Left ventricle myocardium inferior (tissue), 1 donor: ENCODE measurements at regions not wholly inside any gene's neighbourhood (a gene's known extent, or its start where the extent isn't known, plus 50 kb on each side); places are given as distances from the start of the nearest gene placed in this dataset.

Experiments
- DNase-seq: peaks from one replicate; pipeline ENCODE4 v3.0.0-alpha.2; 2020
- H3K27ac ChIP-seq: fragments of 200-600 bp; replicated peaks from 2 replicates; pipeline ENCODE4 v1.8.0; 2021
- H3K27me3 ChIP-seq: fragments of 200-600 bp; 2 replicates; pipeline ENCODE4 v1.8.0; 2021; ENCODE audit warnings: low read depth
- H3K36me3 ChIP-seq: fragments of 200-600 bp; 2 replicates; pipeline ENCODE4 v1.8.0; 2021
- H3K4me1 ChIP-seq: fragments of 200-600 bp; 2 replicates; pipeline ENCODE4 v1.8.0; 2021
- H3K4me3 ChIP-seq: fragments of 200-600 bp; 2 replicates; pipeline ENCODE4 v1.8.0; 2021; ENCODE audit warnings: mild to moderate bottlenecking, moderate library complexity
- H3K9me3 ChIP-seq: fragments of 200-600 bp; replicated peaks from 2 replicates; pipeline ENCODE4 v1.8.0; 2021
- intact Hi-C: fragments of 100-400 bp; cut with micrococcal nuclease; formaldehyde crosslinking; loops from one replicate; pipeline ENCODE4 v1.11.0; 2022
- TF ChIP-seq, protein P1 (sequence below): fragments of 200-600 bp; IDR thresholded peaks from 2 replicates; pipeline ENCODE4 v1.8.0; 2021; ENCODE audit warnings: antibody characterized with exemption, mild to moderate bottlenecking, borderline replicate concordance
- donor health status: DM: no; HTN: yes; CAD: no; lungs with severe emphysema.

DNA sequence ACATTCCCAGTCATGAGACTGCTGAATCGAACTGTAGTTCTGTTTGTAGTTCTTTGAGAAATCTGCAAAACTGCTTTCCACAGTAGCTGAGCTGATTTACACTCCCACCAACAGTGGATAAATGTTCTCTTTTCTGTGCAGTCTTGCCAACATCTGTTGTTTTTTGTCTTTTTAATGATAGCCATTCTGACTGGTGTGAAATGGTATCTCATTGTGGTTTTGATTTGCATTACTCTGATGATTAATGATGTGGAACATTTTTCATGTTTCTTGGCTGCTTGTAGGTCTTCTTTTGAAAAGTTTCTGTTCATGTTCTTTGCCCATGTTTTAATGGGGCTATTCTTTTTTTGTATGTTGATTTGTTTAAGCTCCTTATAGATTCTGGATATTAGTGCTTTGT, 187.3 kb upstream of the TLE4 start:
- no peaks in the 10 kb centered on the region for H3K36me3 ChIP-seq
- intact Hi-C loops = no loop called here
- no peak overlapping the region for H3K27ac ChIP-seq
- no peaks in the 10 kb centered on the region for H3K27me3 ChIP-seq
- DNase-seq = no peak
- H3K4me1 ChIP-seq = no peaks in the 10 kb centered on the region
- H3K4me3 ChIP-seq = no peak overlapping the region
- H3K9me3 ChIP-seq = peaks cover 15% of the 10 kb centered on the region
- TF ChIP-seq, protein P1, sequence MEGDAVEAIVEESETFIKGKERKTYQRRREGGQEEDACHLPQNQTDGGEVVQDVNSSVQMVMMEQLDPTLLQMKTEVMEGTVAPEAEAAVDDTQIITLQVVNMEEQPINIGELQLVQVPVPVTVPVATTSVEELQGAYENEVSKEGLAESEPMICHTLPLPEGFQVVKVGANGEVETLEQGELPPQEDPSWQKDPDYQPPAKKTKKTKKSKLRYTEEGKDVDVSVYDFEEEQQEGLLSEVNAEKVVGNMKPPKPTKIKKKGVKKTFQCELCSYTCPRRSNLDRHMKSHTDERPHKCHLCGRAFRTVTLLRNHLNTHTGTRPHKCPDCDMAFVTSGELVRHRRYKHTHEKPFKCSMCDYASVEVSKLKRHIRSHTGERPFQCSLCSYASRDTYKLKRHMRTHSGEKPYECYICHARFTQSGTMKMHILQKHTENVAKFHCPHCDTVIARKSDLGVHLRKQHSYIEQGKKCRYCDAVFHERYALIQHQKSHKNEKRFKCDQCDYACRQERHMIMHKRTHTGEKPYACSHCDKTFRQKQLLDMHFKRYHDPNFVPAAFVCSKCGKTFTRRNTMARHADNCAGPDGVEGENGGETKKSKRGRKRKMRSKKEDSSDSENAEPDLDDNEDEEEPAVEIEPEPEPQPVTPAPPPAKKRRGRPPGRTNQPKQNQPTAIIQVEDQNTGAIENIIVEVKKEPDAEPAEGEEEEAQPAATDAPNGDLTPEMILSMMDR = no peak

DNA sequence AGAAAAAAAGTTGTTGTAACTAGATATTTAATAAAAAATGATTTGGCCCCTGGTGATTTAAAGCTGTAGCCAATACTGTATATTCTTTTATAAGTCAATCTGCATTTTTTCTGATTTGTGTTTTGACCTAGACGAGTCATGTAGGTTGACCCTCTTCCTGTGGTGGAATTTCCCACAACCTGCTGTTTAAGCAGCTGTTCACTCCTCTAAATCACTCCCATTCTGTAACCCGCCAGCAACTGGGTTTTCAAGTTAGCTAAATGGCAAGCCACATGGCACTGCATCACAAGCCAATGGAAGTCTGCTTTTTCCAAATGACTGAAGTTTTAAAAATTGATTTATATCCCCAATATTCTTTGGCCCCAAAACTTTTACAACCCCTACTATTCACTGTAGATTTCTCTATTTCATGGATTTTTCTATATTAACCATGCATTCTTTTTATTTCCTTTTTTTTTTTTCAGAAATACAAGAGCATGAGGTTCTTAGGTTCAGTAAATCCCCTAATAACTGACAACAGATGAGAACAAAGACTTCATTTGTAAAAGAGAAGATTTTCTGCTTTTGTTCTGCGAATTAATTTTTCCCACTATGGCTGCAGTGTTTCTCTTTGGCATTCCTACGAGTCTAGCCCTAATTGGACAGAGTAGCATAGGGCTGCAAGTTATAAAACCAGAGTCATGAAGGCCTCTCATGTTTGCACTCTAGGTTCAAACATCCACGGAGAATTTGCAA, 184.5 kb upstream of the TLE4 start:
- intact Hi-C loops = no loop called here
- Histone ChIP-seq H3K4me3 (no peak overlapping the region), H3K36me3 (no peaks in the 10 kb centered on the region), H3K4me1 (no peaks in the 10 kb centered on the region), H3K27me3 (no peaks in the 10 kb centered on the region), H3K9me3 (peaks cover 11% of the 10 kb centered on the region), H3K27ac (no peak overlapping the region)
- DNase-seq = no peak
- TF ChIP-seq, protein P1 = no peak

DNA sequence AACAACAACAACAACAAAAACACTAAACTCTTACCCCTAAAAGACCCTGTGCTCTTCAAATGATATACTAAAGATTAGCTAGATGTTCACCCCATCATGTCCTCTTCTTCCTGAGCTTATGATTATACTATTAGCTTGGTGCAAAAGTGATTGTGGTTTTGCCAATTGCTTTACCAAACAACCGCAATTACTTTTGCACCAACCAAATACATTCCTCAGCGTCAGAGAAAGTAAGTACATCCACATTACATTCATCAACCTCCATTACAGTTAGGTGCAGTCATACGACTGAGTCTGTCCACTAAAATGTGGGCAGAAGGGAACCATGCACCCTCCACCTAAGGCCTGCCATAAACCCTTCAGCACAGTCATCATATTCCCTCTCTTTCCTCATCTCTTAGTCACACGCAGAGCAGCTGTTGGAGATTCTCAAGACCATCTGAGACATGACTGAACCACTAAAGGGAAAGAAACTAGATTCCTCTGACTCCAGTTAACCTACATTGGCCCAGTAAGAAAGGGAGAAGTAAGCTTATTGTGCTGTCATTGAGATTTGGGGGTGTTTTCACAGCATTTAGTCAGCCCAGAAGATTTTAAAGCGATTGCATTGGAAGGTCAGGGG, 181.6 kb upstream of the TLE4 start:
- H3K27me3 ChIP-seq = peaks cover 5% of the 10 kb centered on the region
- DNase-seq = no peak
- TF ChIP-seq, protein P1 = no peak
- no peaks in the 10 kb centered on the region for H3K4me1 ChIP-seq
- no peaks in the 10 kb centered on the region for H3K36me3 ChIP-seq
- H3K27ac ChIP-seq = no peak overlapping the region
- intact Hi-C loops = no loop called here
- peaks cover under 1% of the 10 kb centered on the region for H3K9me3 ChIP-seq
- H3K4me3 ChIP-seq = no peak overlapping the region

DNA sequence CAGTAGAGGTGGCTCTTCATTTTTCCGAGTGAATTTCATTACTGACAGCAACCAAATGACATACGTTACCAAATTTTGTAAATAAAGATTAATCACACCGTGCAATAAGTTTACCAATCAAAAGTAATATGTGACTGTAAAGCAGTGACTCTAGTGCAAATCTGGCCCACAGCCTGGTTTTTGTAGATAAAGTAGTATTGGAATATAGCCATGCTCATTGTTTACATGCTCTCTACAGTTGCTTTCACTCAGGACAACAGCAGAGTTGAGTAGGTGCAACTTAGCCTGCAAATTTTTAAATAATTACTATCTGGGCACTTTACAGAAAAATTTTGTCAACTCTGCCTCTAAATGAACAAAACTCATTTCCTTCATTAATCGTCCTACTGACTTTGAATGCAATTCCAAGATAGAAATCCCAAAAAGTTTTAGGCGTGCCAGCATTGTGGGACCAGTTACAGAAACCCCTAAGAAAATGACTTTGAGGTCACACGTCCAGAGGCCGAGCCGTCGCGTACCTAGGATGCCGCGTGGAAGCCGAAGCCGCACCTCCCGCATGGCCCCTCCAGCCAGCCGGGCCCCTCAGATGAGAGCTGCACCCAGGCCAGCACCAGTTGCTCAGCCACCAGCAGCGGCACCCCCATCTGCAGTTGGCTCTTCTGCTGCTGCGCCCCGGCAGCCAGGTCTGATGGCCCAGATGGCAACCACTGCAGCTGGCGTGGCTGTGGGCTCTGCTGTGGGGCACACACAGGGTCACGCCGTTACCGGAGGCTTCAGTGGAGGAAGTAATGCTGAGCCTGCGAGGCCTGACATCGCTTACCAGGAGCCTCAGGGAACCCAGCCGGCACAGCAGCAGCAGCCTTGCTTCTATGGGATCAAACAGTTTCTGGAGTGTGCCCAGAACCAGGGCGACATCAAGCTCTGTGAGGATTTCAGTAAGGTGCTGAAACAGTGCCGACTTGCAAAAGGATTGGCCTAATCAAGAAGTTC, 180.7 kb upstream of the TLE4 start:
- H3K4me3 ChIP-seq = no peak overlapping the region
- no peaks in the 10 kb centered on the region for H3K36me3 ChIP-seq
- TF ChIP-seq, protein P1 = no peak
- intact Hi-C loops = no loop called here
- no peak overlapping the region for H3K27ac ChIP-seq
- no peaks in the 10 kb centered on the region for H3K9me3 ChIP-seq
- no peaks in the 10 kb centered on the region for H3K4me1 ChIP-seq
- H3K27me3 ChIP-seq = peaks cover 5% of the 10 kb centered on the region
- DNase-seq = no peak

DNA sequence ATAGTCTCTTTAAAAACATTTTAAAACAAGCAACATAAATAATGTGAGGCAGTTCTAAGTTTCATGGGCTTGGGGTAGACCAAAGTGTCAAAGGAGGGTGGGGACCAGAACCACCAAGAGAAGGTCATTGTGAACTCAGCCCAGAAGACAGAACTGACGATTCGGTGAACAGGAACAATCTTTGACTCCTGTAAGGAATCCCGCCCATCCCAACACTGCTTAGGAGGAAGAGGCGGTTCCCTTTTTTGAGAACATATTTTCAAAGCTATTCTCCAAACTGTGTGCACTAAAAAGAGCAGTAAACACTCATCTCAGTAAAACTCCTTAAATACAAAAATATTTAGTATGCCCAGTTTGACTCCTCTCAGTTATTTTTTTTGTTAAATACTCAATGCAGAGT, 176.5 kb upstream of the TLE4 start:
- Histone ChIP-seq H3K4me1 (no peaks in the 10 kb centered on the region), H3K27me3 (peaks cover 5% of the 10 kb centered on the region), H3K4me3 (no peak overlapping the region), H3K9me3 (no peaks in the 10 kb centered on the region), H3K27ac (no peak overlapping the region), H3K36me3 (no peaks in the 10 kb centered on the region)
- TF ChIP-seq, protein P1 = no peak
- intact Hi-C loops = no loop called here
- DNase-seq = no peak
